ENCODE measurements at regions not wholly inside any gene's neighbourhood (a gene's known extent, or its start where the extent isn't known, plus 50 kb on each side); places are given as distances from the start of the nearest gene placed in this dataset.
A peak's percentile ranks its signal among the peaks of the same experiment; 100 is the strongest.

- no peak for TF ChIP-seq CTCF (IDR thresholded peaks at IDR 0.05; ENCODE audit: low read depth, low read length)
- DNase-seq (ENCODE audit: extremely low read depth, low read depth) = no peak
These were observed 533.9 kb downstream of the SLITRK6 start for GRCh38 chr13:85265296-85265695.

- TF ChIP-seq CTCF (IDR thresholded peaks at IDR 0.05; ENCODE audit: low read depth, low read length) = no peak
- DNase-seq (ENCODE audit: extremely low read depth, low read depth) = no peak
These were observed 536.7 kb downstream of the SLITRK6 start for GRCh38 chr13:85262499-85262898.

DNA sequence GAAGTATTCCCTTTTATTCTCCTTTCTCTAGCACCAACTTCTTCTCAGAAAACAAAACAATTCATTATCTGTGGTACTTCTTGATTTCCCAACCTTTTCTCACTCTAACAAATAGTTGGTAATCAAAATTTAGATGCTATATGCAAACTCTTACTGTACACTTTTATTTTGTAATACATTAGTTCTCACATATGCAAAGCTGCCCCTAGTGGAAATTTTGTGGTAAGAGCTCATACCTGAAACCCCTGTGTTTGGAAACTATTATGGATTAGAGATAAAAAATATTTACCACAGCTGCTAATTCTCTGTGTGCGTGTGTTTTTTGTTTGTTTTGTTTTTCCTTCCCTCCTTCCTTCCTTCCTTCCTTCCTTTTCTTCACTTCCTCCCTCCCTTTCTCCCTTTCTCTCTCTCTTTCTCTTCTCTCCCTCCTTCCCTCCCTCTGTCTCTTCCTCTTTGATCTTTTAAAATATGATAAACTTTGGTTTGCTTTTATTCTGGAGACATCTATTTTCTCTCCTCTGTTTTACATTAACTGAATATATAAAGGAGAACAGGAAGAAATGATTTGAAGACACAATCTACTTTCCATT lies 537.4 kb downstream of the SLITRK6 start:
- no peak for DNase-seq (ENCODE audit: extremely low read depth, low read depth)
- TF ChIP-seq CTCF (IDR thresholded peaks at IDR 0.05; ENCODE audit: low read depth, low read length) = peak; percentile 35

DNA sequence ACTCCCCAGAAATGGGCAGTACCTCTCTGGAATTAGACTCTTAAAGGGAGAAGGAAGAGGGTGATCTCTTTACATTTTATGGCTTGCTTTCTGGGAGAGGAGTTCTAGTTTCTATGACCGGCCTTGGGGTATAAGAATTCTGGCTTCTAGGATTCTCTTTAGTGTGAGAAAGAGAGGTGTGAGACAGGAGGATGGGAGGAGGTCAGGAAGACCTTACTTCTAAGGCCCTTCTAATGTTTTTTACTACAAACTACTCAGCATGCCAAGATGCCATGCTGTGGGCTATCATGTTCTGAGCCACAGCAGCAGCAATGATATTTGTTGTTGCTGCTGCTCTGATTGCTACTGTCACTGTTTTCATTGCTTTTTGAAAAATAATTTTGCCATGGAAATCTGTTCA lies 538.3 kb downstream of the SLITRK6 start:
- no peak for TF ChIP-seq CTCF (IDR thresholded peaks at IDR 0.05; ENCODE audit: low read depth, low read length)
- no peak for DNase-seq (ENCODE audit: extremely low read depth, low read depth)

- DNase-seq (ENCODE audit: extremely low read depth, low read depth) = no peak
- no peak for TF ChIP-seq CTCF (IDR thresholded peaks at IDR 0.05; ENCODE audit: low read depth, low read length)
These were observed 543.2 kb downstream of the SLITRK6 start for GRCh38 chr13:85255978-85256377.

GRCh38 chr13:85254641-85255040 lies 544.6 kb downstream of the SLITRK6 start:
- no peak for DNase-seq (ENCODE audit: extremely low read depth, low read depth)
- no peak for TF ChIP-seq CTCF (IDR thresholded peaks at IDR 0.05; ENCODE audit: low read depth, low read length)

DNA sequence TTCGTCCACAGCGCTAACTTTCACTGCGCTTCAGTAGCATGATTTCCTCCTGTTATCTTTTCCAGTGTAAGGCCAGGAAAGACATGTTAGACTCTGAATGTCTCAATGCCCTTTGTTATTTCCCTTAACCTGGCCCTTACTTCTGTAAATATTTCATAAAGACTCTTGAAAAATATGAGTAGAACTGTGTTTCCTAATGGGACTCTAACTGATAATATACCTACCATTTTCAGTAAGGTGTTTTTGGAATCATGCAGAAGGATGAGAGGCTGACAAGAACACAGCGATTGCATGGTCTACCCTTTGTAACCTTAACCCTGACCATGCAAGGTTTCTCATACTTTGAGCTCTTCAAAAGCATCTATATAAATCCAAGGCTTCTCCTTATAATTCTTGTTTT lies 550.1 kb downstream of the SLITRK6 start:
- no peak for DNase-seq (ENCODE audit: extremely low read depth, low read depth)
- no peak for TF ChIP-seq CTCF (IDR thresholded peaks at IDR 0.05; ENCODE audit: low read depth, low read length)

All from AG09319 (cell line).